Keratinocyte (primary cell): ENCODE measurements at regions not wholly inside any gene's neighbourhood (a gene's known extent, or its start where the extent isn't known, plus 50 kb on each side); places are given as distances from the start of the nearest gene placed in this dataset.

ENCODE experiments used
- DNase-seq: peaks from one replicate; pipeline ENCODE4 v3.0.0-alpha.2; 2011; ENCODE audit warnings: low read depth, missing footprints, low spot score
- FAIRE-seq: peaks from 2 replicates; lab custom pipeline; 2011; peaks lifted over from hg19 to GRCh38; lab: Jason Lieb, UNC
- H2AFZ ChIP-seq: 2 replicates; pipeline ENCODE4 v1.6.0; 2012; ENCODE audit warnings: low read length, control low read depth, inconsistent platforms; ENCODE audit not compliant: control insufficient read depth
- H3K27ac ChIP-seq: 2 replicates; pipeline ENCODE4 v1.5.1; 2011; ENCODE audit warnings: low read length; ENCODE audit not compliant: control insufficient read depth, insufficient read depth
- H3K27me3 ChIP-seq: 3 replicates; pipeline ENCODE4 v1.6.0; 2011; ENCODE audit warnings: low read length; ENCODE audit not compliant: control insufficient read depth, insufficient read depth; ENCODE audit errors: extremely low read depth
- H3K36me3 ChIP-seq, 2 experiments: 2 replicates in 1 of 2; 3 replicates in 1 of 2; pipeline ENCODE4 v1.5.1; 2011; ENCODE audit warnings: low read length in 2 of 2, mild to moderate bottlenecking in 1 of 2; ENCODE audit not compliant: control insufficient read depth in 2 of 2, insufficient read depth in 2 of 2; ENCODE audit errors: extremely low read depth in 1 of 2
- H3K4me1 ChIP-seq: 3 replicates; pipeline ENCODE4 v1.5.1; 2011; ENCODE audit warnings: low read length; ENCODE audit not compliant: control insufficient read depth, insufficient read depth; ENCODE audit errors: extremely low read depth
- H3K4me2 ChIP-seq: 3 replicates; pipeline ENCODE4 v1.6.0; 2011; ENCODE audit warnings: low read depth, low read length; ENCODE audit not compliant: control insufficient read depth, insufficient read depth; ENCODE audit errors: extremely low read depth
- H3K4me3 ChIP-seq, 3 experiments: fragments of 200-600 bp in 1 of 3; sonication (generic) in 1 of 3; 2 replicates in 2 of 3; 3 replicates in 1 of 3; pipeline ENCODE4 v1.5.1; 2011 to 2016; ENCODE audit warnings: low read length in 3 of 3, mild to moderate bottlenecking in 3 of 3, control low read depth in 2 of 3, inconsistent platforms in 1 of 3, low read depth in 1 of 3, mixed read lengths in 1 of 3, mixed run types in 1 of 3, moderate library complexity in 1 of 3; ENCODE audit not compliant: control insufficient read depth in 2 of 3, insufficient read depth in 2 of 3; ENCODE audit errors: extremely low read depth in 1 of 3
- H3K79me2 ChIP-seq: 2 replicates; pipeline ENCODE4 v1.6.0; 2012; ENCODE audit warnings: low read length; ENCODE audit not compliant: control insufficient read depth, insufficient read depth
- H3K9ac ChIP-seq: 3 replicates; pipeline ENCODE4 v1.6.0; 2011; ENCODE audit warnings: low read length; ENCODE audit not compliant: control insufficient read depth, insufficient read depth; ENCODE audit errors: extremely low read depth
- H3K9me1 ChIP-seq: 3 replicates; pipeline ENCODE4 v1.6.0; 2011; ENCODE audit warnings: low read length; ENCODE audit not compliant: control insufficient read depth, insufficient read depth; ENCODE audit errors: extremely low read depth
- H3K9me3 ChIP-seq: 2 replicates; pipeline ENCODE4 v1.5.1; 2012; ENCODE audit warnings: low read depth, low read length; ENCODE audit not compliant: control insufficient read depth
- H4K20me1 ChIP-seq: 3 replicates; pipeline ENCODE4 v1.6.0; 2011; ENCODE audit warnings: low read length; ENCODE audit not compliant: control insufficient read depth, insufficient read depth; ENCODE audit errors: extremely low read depth
- EZH2 ChIP-seq: IDR thresholded peaks from one replicate; pipeline ENCODE4 v1.6.1; 2012; ENCODE audit warnings: inconsistent platforms, mild to moderate bottlenecking, low read length, moderate library complexity
- dilution Hi-C: fragments of 300-500 bp; cut with MboI; formaldehyde crosslinking; loops from one replicate; pipeline ENCODE4 v1.7.0; 2020; ENCODE audit warnings: low sequenced_read_pairs; ENCODE audit not compliant: extremely low pct_ligation_motif_present
- TF ChIP-seq, protein P1 (sequence below), 3 experiments: IDR thresholded peaks in 1 of 3; conservative IDR thresholded peaks in 1 of 3; optimal IDR thresholded peaks in 1 of 3; 2 replicates in 2 of 3; 3 replicates in 1 of 3; pipeline versions ENCODE3 to v1.5.1; 2011; ENCODE audit warnings: low read length in 3 of 3, mild to moderate bottlenecking in 3 of 3, moderate library complexity in 2 of 3, control low read depth in 1 of 3, inconsistent platforms in 1 of 3; ENCODE audit not compliant: insufficient read depth in 2 of 3; ENCODE audit errors: extremely low read depth in 1 of 3

DNA sequence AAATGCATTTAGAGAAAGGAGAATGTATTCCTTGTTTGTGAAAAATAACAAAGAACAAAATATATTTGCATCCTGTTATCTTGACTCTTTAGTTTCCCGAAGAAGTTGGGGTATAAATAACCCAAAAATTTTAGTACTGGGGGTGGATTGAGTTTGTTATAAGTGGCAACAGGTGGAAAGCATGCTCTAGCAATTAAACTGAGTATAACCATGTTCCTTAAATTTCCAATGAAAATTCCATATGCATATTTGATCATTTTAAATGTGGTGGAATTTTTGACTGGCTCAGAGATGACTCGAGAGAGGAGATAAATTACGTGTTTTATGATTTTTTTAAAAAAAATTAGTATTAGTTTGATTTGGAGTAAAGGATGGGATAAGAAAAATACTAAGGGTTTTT lies 348.9 kb downstream of the TGFB2 start:
- dilution Hi-C loops = no loop called here
- Histone ChIP-seq H3K9me1 (no peaks in the 10 kb centered on the region), H3K79me2 (no peaks in the 10 kb centered on the region), H3K4me2 (no peak overlapping the region), H3K4me1 (no peaks in the 10 kb centered on the region), H3K36me3 (no peaks in the 10 kb centered on the region), H3K9ac (no peak overlapping the region), H3K4me3 (no peak overlapping the region), H2AFZ (no peak overlapping the region), H3K27ac (no peak overlapping the region), H3K27me3 (no peaks in the 10 kb centered on the region), H3K9me3 (peaks cover 2% of the 10 kb centered on the region), H4K20me1 (no peaks in the 10 kb centered on the region)
- DNase-seq (no peak), FAIRE-seq (no peak)
- no peak for TF ChIP-seq EZH2
- TF ChIP-seq, protein P1, sequence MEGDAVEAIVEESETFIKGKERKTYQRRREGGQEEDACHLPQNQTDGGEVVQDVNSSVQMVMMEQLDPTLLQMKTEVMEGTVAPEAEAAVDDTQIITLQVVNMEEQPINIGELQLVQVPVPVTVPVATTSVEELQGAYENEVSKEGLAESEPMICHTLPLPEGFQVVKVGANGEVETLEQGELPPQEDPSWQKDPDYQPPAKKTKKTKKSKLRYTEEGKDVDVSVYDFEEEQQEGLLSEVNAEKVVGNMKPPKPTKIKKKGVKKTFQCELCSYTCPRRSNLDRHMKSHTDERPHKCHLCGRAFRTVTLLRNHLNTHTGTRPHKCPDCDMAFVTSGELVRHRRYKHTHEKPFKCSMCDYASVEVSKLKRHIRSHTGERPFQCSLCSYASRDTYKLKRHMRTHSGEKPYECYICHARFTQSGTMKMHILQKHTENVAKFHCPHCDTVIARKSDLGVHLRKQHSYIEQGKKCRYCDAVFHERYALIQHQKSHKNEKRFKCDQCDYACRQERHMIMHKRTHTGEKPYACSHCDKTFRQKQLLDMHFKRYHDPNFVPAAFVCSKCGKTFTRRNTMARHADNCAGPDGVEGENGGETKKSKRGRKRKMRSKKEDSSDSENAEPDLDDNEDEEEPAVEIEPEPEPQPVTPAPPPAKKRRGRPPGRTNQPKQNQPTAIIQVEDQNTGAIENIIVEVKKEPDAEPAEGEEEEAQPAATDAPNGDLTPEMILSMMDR (optimal IDR thresholded peaks at IDR 0.05 in 1 of 3, IDR thresholded peaks at IDR 0.05 in 1 of 3, conservative IDR thresholded peaks at IDR 0.05 in 1 of 3; ENCODE audit: extremely low read depth in 1 of 3, insufficient read depth in 2 of 3, low read length in 3 of 3) = no peak

DNA sequence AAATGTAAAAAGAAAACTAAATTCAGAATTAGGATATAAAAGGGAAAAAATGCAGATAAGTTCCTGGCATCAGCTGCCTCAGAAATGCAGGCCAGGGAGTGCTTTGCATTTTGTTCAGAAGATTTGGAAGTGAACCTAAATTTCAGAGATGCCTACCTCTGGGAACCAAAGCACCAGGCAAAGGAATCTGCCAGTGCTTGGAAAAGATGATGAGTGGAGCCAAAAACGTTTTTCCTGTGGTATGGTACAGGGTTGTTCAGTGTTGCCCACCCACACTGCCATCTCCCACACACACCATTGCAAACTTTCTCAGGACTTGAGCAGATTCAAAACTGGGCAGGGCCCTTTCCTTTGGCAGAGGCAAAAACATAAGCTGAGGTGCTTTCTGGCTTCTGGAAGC lies 349.5 kb downstream of the TGFB2 start:
- H3K79me2 ChIP-seq = no peaks in the 10 kb centered on the region
- H3K4me2 ChIP-seq = no peak overlapping the region
- H3K36me3 ChIP-seq = no peaks in the 10 kb centered on the region
- no peaks in the 10 kb centered on the region for H3K9me1 ChIP-seq
- dilution Hi-C loops = no loop called here
- no peaks in the 10 kb centered on the region for H3K4me1 ChIP-seq
- no peak for DNase-seq
- H3K9me3 ChIP-seq = peaks cover 2% of the 10 kb centered on the region
- no peak overlapping the region for H2AFZ ChIP-seq
- H3K27ac ChIP-seq = no peak overlapping the region
- no peak for TF ChIP-seq EZH2
- TF ChIP-seq, protein P1 (optimal IDR thresholded peaks at IDR 0.05 in 1 of 3, IDR thresholded peaks at IDR 0.05 in 1 of 3, conservative IDR thresholded peaks at IDR 0.05 in 1 of 3; ENCODE audit: extremely low read depth in 1 of 3, insufficient read depth in 2 of 3, low read length in 3 of 3) = no peak
- no peak overlapping the region for H3K9ac ChIP-seq
- FAIRE-seq = no peak
- H3K27me3 ChIP-seq = no peaks in the 10 kb centered on the region
- H3K4me3 ChIP-seq = no peak overlapping the region
- H4K20me1 ChIP-seq = no peaks in the 10 kb centered on the region
